ENCODE measurements at regions not wholly inside any gene's neighbourhood (a gene's known extent, or its start where the extent isn't known, plus 50 kb on each side); places are given as distances from the start of the nearest gene placed in this dataset.
"Not testable (repeated sequence)": the region's sequence is repeated elsewhere in the genome, so short reads cannot be mapped to it uniquely, and the experiment has no call there.

DNA sequence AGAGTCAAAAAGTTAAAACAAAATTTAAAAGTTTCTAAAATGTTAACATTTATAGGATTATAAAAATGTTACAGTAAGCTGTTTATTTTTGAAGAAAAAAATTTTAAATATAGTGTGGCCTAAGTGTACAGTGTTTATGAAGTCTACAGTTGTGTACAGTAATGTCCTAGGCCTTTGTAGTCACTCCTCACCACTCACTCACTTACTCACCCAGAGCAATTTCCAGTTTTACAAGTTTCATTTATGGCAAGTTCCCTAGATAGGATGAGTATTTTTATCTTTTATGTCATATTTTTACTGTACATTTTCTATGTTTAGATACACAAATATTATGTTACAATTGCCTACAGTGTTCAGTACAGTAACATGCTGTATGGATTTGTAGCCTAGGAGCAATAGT lies 419.9 kb downstream of the ARL4A start:
- DNase-seq = no peak

DNA sequence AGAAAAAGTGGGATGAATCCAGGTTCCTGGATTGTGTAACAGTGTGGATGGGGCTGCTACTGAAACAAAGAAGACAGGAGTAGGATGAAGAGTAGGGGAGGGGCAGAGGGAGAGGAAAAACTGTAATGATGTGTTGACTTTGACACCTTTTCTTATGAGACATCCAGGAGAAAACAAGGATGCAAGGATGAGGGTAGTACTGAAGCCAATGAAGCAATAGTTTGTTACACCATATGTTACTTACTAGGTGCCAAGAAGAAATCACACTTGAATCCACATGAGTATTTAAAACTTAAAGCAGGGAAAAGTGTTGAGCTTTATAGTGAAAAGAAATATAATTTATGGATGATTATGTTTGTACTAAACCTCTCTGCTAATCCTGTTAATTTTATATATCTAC lies 420.6 kb downstream of the ARL4A start:
- no peak for DNase-seq

DNA sequence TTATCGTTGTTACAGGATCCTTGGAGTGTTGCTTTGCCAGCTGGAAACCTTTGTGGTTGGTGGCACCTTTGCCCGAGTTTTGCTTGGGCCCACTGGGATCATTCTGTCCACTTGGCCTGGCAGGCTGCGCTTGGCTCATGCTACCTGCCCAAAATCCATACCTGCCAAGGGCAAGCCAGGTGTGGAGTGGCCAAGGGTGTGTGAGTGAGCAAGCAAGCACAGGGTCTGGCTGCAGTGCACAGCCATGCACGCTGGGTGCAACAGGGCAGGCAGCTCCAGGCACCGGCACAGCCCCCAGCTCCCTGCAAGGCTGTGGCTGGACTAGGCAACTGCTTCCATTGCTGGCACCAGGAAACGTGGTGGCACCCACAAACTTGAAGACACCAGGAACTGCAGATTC lies 421.8 kb downstream of the ARL4A start:
- DNase-seq = no peak

DNA sequence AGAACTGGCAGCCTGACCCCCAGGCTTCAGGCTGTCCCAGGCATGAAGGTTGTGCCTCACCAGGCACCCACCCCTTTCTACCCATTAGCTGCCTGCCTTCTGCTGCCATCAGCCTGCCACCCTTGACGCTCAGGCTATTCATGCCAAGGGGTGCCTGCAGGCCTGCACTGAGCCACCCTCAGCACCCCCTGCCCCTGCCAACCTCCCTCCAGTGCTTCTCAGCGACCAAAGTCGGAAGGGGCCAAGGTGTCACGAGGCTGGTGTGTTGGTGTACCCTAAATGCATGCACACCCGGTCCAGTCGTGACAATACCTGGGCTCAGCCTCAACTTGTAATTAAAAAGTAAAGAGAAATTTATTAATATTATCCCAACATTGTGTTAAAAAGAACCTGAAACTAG lies 422.7 kb downstream of the ARL4A start:
- no peak for DNase-seq

DNA sequence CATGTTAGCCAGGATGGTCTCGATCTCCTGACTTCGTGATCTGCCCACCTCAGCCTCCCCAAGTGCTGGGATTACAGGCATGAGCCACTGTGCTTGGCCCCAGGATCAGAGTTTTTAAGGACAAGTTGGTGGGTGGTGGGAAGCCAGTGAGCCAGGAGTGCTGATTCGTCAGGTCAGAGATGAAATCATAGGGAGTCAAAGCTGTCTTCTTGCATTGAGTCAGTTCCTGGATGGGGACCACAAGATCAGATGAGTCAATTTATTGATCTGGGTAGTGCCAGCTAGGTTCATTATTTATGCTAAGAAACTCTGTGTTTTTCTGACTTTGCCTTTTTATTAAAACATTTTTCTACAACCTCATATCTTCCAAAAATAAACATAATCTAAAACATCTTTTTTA lies 423.8 kb downstream of the ARL4A start:
- DNase-seq = no peak

DNA sequence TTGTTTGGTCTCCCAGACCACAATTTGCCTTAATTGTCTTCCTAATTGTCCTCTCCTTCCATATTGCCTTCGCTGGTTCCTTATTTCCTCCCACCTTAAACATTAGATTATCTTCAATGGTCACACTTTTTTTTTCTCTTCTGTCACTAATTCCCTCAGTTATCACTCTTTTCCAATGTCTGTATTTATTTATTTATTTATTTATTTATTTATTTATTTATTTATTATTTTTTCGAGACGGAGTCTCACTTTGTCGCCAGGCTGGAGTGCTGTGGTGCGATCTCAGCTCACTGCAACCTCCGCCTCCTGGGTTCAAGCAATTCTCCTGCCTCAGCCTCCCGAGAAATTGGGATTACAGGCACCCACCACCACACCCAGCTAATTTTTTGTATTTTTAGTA lies 426.8 kb downstream of the ARL4A start:
- not testable (repeated sequence) for DNase-seq

DNA sequence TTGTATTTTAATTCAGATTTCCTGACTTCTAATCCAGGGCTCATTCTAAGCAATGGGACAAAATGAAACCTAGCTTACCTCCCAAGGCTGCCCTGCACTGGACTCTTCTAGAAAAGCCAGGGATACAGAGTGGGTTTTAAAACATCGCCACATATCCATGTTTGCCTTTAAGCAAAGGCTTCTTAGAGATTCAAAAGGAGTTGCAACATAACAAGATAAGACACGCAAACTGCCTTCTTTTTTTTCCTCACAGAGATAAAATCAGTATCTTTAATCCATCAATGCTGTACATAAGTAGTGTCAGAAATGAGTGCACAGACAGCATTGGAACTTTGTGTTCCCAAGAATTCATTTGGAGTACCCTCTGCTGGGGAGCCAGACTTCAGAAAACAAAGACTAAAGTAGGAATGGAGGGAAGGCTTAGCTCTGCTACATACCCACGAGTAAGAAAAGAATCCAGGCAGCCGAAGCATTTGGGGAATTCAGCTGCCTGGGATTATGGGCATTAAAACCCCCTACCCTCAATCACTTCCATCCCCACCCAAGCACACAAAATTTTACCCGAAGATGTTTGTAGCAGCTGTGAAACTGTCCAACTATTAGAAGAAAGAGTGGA lies 427.8 kb downstream of the ARL4A start:
- no peak for DNase-seq

DNA sequence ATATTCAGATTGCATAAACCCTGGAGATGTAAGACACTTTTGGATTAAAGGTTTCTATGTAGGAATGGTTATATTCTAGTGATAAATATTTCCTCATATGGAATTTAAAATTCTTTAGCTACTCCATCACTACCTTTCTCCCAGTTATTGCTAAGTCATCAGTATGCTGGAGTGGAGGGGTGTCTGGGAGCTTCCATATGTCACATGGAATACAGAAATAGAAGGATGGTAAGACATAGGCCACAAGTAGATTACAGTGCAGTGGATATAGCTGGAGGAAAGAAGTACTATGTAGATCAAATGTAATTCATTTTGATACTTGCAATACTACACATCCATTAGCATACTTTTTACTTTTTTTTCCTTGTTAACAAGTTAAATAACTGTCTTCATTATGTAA lies 428.4 kb downstream of the ARL4A start:
- DNase-seq = no peak

DNA sequence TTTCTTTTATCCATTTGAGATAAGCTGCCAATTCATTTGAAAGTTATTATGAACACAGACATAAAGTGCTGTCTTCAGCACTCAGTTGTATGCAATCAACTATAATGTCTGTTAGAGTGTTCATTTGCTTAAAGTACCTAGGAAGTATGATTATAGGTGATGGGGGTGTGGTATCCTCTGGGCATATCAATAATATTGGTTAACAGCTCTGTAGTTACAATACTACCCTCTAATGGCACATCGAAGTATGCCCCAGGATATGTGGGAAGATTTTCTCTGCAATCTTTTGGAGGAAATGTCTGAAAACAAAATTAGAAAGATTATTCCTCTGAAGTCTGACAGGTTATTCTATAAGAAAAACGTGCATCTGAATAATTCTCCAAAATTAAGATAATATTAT lies 429.7 kb downstream of the ARL4A start:
- no peak for DNase-seq

DNA sequence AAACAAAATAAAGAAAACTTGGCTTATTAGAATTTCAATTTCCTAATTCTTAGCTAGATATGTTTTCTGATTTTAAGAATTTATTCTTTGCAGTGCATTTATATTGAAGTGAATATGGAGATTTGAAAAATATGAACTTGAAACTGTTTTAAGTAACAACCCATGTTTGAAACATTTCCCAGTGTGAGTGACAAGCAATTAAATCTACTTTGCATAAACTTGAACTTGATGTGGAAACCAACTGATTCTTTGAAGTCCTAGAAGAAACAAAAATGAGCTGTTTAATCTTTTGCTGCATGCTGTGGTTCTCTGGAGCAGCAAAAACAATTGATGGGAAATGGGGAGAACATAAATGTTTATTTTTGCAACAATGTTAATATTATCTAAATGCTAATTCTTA lies 430.2 kb downstream of the ARL4A start:
- DNase-seq = no peak

DNA sequence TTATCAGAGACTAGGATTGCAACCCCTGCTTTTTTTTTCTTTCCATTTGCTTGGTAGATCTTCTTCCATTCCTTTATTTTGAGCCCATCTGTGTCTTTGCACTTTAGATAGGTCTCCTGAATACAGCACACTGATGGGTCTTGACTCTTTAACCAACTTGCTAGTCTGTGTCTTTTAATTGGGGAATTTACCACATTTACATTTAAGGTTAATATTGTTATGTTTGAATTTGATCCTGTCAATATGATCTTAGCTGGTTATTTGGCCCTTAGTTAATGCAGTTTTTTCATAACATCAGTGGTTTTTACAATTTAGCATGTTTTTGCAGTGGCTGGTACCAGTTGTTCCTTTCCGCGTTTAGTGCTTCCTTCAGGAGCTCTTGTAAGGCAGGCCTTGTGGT lies 437.2 kb downstream of the ARL4A start:
- DNase-seq = not testable (repeated sequence)

DNA sequence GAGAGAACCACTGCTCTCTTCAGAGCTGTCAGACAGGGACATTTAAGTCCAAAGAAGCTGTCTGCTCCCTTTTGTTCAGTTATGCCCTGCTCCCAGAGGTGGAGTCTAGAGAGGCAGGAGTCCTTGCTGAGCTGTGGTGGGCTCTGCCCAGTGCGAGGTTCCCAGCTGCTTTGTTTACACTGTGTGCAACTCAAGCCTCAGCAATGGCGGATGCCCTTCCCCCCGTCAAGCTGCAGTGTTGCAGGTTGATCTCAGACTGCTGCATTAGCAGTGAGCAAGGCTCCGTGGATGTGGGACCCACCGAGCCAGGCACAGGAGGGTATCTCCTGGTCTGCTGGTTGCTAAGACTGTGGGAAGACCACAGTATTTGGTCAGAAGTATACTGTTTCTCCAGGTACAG lies 438.9 kb downstream of the ARL4A start:
- no peak for DNase-seq

DNA sequence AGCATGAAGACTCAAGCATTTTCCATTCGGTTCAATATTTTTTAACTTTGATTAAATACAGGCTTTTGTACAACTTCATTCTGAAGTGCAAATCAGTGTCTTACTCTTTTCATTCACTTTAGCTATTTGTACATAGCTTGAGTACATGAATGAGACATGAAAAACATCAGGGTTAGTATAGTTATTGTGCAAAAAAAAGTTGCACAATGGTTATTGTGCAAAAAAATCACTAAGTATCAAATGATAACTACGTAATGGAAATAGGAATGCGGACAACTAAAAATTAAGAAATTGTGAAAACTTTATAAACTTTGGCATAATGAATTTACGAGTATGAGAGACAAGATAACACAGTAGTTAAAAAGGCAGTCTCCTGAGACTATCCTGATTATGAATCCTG lies 442.9 kb downstream of the ARL4A start:
- DNase-seq = no peak

DNA sequence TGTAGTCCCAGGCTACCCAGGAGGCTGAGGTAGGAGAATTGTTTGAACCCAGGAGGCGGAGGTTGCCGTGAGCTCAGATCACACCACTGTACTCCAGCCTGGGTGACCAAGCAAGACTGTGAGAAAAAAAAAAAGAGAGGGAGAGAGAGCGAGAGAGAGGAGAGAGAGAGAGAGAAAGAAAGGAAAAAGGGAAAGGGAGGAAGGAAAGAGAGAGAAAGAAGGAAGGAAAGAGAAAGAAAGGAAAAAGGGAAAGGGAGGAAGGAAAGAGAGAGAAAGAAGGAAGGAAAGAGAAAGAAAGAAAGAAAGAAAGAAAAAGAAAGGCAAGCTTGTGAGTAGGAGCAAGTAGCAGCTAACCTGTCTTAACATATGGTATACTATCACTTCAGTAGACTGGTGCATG lies 443.5 kb downstream of the ARL4A start:
- DNase-seq = not testable (repeated sequence)

DNA sequence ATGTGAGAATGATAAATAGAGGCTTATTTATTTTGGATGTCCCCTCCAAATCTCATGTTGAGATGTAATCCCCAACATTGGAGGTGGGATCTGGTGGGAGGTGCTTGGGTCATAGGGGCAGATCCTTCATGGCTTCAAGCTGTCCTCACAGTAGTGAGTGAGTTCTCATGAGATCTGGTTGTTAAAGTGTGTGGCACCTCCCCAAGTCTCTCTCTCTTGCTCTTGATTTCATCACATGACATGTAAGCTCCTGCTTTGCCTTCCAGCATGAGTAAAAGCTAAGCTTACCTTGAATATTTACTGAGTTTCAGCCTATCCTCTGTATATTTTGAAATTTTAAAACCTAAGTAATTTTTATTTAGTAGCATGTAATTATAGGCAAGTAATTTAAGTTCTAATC lies 444.9 kb downstream of the ARL4A start:
- no peak for DNase-seq

DNA sequence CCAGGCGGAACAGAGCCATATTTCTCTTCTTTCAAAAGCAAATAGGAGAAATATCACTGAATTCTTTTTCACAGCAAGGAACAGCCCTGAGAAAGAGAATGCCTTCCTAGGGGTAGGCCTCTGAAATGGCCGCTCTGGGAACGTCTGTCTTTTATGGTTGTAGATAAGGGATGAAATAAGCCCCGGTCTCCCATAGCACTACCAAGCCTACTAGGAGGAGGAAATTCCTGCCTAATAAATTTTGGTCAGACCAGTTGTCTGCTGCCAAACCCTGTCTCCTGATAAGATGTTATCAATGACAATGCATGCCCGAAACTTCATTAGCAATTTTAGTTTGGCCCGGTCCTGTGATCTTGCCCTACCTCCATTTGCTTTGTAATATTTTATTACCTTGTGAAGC lies 448.9 kb downstream of the ARL4A start:
- DNase-seq = not testable (repeated sequence)

DNA sequence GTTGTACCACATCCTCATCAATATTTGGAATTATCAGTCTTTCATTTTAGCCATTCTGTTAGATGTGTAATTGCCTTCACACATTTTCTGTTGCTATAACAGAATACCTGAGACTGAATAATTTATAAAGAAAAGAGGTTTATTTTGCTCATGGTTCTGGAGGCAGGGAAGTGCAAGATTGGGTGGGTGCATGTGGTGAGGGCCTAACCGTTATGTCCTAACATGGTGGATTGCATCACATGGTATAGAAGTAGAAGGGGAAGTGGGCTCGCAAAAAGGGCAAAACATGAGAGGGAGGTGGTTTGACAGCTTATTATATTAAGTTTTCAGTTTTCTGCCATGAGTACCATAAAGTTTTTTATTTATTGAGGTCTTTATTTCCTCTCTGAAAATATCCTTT lies 452.0 kb downstream of the ARL4A start:
- DNase-seq = no peak

DNA sequence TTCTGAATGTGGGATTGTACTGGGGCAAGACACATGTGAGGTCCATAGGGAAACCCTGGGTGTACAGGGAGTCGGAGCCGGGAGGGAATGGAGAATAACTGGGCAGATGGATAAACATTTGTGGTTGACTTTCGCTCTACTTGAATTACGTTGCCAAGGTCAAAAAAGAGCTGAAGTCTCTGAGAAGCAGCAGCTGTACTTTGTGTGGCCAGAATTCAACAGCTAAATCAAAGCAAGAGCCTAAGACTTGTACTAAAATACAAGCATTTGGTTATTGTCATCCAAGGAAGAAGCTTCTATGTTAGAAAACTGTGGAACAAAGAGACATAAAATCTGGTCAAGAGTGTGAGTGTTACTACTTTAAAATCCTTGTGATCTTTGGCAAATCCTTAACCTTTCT lies 457.2 kb downstream of the ARL4A start:
- DNase-seq = no peak

DNA sequence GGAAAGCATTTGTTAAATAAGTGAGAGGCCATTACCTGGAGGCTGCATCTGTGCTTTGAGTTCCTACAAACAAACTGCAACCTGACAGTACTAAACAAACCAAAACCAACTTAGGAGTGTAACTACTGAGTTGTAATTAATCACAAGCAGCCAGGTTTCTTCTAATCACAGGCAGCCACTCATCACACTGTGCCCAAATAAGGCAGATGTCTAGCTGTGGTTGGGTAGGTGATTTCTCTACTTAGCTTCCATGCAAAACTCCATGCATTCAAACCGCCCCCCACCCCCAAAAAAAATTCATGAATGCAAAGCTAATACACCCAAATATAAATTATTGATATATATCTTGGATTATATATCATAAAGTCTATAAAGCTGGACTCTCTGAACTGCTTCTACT lies 461.1 kb downstream of the ARL4A start:
- DNase-seq = no peak

DNA sequence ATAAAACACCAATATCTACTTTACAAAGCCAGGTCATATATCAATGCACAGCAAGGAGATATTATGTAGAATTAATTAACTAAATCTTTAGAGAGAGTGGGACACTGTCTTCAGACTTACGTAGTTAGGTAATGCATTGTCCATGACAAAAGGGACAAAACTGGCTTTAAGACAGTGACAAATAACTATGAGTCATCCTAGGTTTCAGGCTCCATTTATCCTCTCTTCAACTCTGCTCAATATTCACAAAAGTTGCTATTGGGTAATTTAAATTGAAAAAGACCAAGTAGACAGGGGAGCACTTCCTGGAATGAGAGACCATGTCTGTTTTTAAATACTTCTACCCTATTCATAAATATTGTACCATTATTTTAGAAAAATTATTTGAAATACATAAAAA lies 464.5 kb downstream of the ARL4A start:
- no peak for DNase-seq

DNA sequence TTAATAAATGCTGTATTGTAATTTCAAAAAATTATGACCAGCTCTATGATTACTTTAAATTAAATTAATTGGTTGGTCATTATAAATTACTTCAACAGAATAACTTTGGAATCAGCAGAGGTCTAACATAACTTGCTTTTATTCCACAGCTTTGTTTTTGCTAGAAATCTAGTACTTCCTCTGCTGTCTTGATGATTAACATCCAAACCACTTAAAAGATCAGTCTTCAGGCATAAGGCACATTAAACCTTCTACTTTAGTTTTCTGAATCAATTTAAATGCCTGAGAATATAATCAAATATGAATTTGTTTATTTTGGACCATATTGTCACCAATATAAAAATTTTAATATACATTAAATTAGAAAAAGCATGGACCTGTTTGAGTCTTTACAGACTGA lies 465.3 kb downstream of the ARL4A start:
- no peak for DNase-seq

DNA sequence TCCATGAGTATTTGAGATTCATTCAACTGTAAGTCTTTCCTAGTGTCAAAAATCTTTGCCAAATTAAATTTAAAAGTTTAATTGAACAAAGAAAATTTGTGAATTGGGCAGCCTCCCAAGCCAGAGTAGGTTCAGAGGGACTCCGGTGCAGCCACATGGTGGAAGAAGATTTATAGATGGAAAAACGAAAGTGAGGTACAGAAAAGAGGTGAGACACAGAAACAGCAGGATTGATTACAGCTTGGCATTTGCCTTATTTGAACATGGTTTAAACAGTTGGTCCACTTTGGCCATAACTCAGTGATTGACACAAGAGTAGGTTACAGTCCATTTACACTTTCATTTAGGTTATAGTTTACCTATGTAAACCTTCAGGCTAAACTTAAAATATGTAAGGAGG lies 465.8 kb downstream of the ARL4A start:
- DNase-seq = no peak

DNA sequence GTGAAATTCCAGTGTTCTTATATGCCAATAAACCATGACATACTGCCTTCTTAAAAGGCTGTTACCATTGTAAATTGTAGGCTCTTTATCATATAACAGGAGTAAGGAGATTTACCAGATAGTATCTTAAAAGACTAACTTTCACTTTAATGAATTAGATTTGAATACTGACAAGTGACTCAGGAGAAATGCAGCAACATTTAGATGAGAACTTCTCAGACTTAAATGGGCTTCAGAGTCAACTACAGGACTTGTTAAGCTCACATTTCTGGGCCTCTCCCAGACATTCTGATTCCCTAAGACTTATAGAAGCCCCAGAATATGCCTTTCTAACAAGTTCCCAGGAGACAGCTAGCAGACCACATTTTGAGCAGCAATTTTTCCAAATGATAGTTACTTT lies 466.3 kb downstream of the ARL4A start:
- no peak for DNase-seq

DNA sequence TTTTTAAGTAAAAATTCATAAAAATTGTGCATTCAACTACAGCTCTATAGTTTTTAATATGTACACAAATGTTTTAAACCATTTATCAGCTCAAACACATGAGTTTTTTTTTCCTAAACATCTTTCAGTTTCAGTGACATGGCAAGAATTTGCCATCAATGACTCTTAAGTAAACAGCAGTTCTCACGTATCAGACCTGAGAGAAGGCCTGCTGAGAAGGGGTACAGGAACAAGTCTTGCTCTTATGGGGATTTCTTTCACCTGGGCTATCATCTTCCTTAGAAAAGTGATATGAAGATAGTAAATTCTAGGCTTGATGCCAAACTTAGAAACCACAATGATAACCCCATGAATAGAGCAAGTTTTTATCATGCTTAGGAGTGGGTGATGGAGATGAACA lies 467.8 kb downstream of the ARL4A start:
- no peak for DNase-seq

DNA sequence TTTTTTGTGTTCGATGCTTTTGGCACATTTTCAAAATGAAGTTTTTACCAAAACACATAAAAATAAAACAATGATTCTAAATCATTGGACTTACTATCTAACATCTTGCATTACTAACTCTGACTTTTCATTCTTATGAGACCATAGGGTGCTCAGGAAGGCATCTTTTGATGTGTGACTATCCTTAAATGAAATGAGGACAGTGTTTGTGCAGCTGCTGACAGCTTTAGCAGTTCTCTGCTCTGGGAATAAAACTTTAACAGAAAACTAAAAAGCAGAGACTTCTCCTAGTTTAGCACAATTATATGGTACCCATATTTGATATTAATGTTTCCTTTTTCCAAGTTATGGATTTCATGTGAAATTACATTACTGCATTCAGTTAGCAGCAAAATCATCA lies 471.6 kb downstream of the ARL4A start:
- no peak for DNase-seq
